CMK (cell line): ENCODE measurements at regions not wholly inside any gene's neighbourhood (a gene's known extent, or its start where the extent isn't known, plus 50 kb on each side); places are given as distances from the start of the nearest gene placed in this dataset.

Experiments used
- DNase-seq: peaks from one replicate; pipeline ENCODE4 v3.0.0-alpha.2; 2010; ENCODE audit warnings: low read depth

GRCh38 chr9:89911721-89912604, 307.2 kb downstream of the GADD45G start:
- DNase-seq = no peak

GRCh38 chr9:89912605-89912953, 307.8 kb downstream of the GADD45G start:
- no peak for DNase-seq

- DNase-seq = no peak
These were observed 310.4 kb downstream of the GADD45G start for GRCh38 chr9:89915187-89915586.

GRCh38 chr9:89916001-89916597, 311.3 kb downstream of the GADD45G start:
- no peak for DNase-seq

- no peak for DNase-seq
These were observed 313.0 kb downstream of the GADD45G start for GRCh38 chr9:89917861-89918260.

GRCh38 chr9:89919171-89919681, 314.4 kb downstream of the GADD45G start:
- DNase-seq = no peak

GRCh38 chr9:89920131-89920530, 315.3 kb downstream of the GADD45G start:
- DNase-seq = no peak

GRCh38 chr9:89920951-89921350, 316.1 kb downstream of the GADD45G start:
- DNase-seq = no peak

GRCh38 chr9:89922099-89922498, 317.3 kb downstream of the GADD45G start:
- DNase-seq = no peak

- no peak for DNase-seq
These were observed 318.4 kb downstream of the GADD45G start for GRCh38 chr9:89923174-89923573.

GRCh38 chr9:89923961-89924504, 319.2 kb downstream of the GADD45G start:
- no peak for DNase-seq

- DNase-seq = no peak
These were observed 319.8 kb downstream of the GADD45G start for GRCh38 chr9:89924611-89925010.

GRCh38 chr9:89926167-89926566, 321.4 kb downstream of the GADD45G start:
- no peak for DNase-seq

- no peak for DNase-seq
These were observed 321.9 kb downstream of the GADD45G start for GRCh38 chr9:89926691-89927220.

- no peak for DNase-seq
These were observed 323.3 kb downstream of the GADD45G start for GRCh38 chr9:89928106-89928505.

GRCh38 chr9:89928521-89929275, 323.9 kb downstream of the GADD45G start:
- no peak for DNase-seq

- no peak for DNase-seq
These were observed 324.5 kb downstream of the GADD45G start for GRCh38 chr9:89929315-89929672.

GRCh38 chr9:89929673-89930480, 325.1 kb downstream of the GADD45G start:
- DNase-seq = no peak

- DNase-seq = no peak
These were observed 328.8 kb downstream of the GADD45G start for GRCh38 chr9:89933578-89933977.

GRCh38 chr9:89935115-89935514, 330.3 kb downstream of the GADD45G start:
- DNase-seq = no peak

- no peak for DNase-seq
These were observed 331.0 kb downstream of the GADD45G start for GRCh38 chr9:89935801-89936200.
